HepG2 (cell line): ENCODE measurements at regions not wholly inside any gene's neighbourhood (a gene's known extent, or its start where the extent isn't known, plus 50 kb on each side); places are given as distances from the start of the nearest gene placed in this dataset.

Source experiments
- BCL3 ChIP-seq: sonication (generic); formaldehyde crosslinking; IDR thresholded peaks from 2 replicates; pipeline ENCODE4 v1.5.1; 2020; ENCODE audit warnings: mild to moderate bottlenecking, missing genetic modification reagents, moderate library complexity
- FOXA1 ChIP-seq, 2 experiments: fragments of 450-650 bp in 1 of 2; sonication (generic) in 1 of 2; formaldehyde crosslinking in 1 of 2; IDR thresholded peaks; 2 replicates each; pipeline versions ENCODE4 v1.4.0 to v1.6.1; 2016 to 2020; ENCODE audit warnings: missing genetic modification reagents in 1 of 2
- MATR3 ChIP-seq: sonication (generic); formaldehyde crosslinking; IDR thresholded peaks from 2 replicates; pipeline ENCODE4 v1.4.0; 2020; ENCODE audit warnings: missing genetic modification reagents
- NCOA2 ChIP-seq: sonication (generic); formaldehyde crosslinking; IDR thresholded peaks from 2 replicates; pipeline ENCODE4 v1.8.0; 2022; ENCODE audit warnings: inconsistent platforms
- NR2F2 ChIP-seq: IDR thresholded peaks from 2 replicates; pipeline ENCODE4 v1.6.1; 2012; ENCODE audit warnings: low read depth, inconsistent platforms, borderline replicate concordance
- UBTF ChIP-seq: sonication (generic); formaldehyde crosslinking; IDR thresholded peaks from 2 replicates; pipeline ENCODE4 v1.4.0; 2020; ENCODE audit warnings: mild to moderate bottlenecking, missing genetic modification reagents
- ZBTB1 ChIP-seq: sonication (generic); formaldehyde crosslinking; IDR thresholded peaks from 2 replicates; pipeline ENCODE4 v1.4.0; 2020; ENCODE audit warnings: missing genetic modification reagents, borderline replicate concordance
- ZBTB26 ChIP-seq: IDR thresholded peaks from 2 replicates; pipeline ENCODE4 v1.6.1; 2016; ENCODE audit warnings: missing compliant biosample characterization, missing genetic modification reagents, borderline replicate concordance
- ZNF720 ChIP-seq: sonication (generic); formaldehyde crosslinking; IDR thresholded peaks from 2 replicates; pipeline ENCODE4 v1.4.0; 2020; ENCODE audit warnings: missing genetic modification reagents
- ZSCAN30 ChIP-seq: sonication (generic); formaldehyde crosslinking; IDR thresholded peaks from 2 replicates; pipeline ENCODE4 v1.5.0; 2020; ENCODE audit warnings: mild to moderate bottlenecking, missing genetic modification reagents
- ZZZ3 ChIP-seq: sonication (generic); formaldehyde crosslinking; IDR thresholded peaks from 2 replicates; pipeline ENCODE4 v1.4.0; 2020; ENCODE audit warnings: missing genetic modification reagents, mild to moderate bottlenecking, borderline replicate concordance

- TF ChIP-seq UBTF (CRISPR knock-in tag) (no peak), NCOA2 (CRISPR knock-in tag) (no peak), ZSCAN30 (no peak), BCL3 (CRISPR knock-in tag) (no peak), ZZZ3 (CRISPR knock-in tag) (no peak), ZBTB1 (CRISPR knock-in tag) (no peak), NR2F2 (no peak), ZNF720 (CRISPR knock-in tag) (no peak), MATR3 (CRISPR knock-in tag) (no peak), FOXA1 (IDR thresholded peaks at IDR 0.05) (no peak), FOXA1 (CRISPR knock-in tag; IDR thresholded peaks at IDR 0.05) (no peak), ZBTB26 (CRISPR knock-in tag) (no peak)
Observed at GRCh38 chr11:95498722-95499425, 267.9 kb upstream of the SESN3 start (continued).
